ENCODE measurements at regions not wholly inside any gene's neighbourhood (a gene's known extent, or its start where the extent isn't known, plus 50 kb on each side); places are given as distances from the start of the nearest gene placed in this dataset.

DNA sequence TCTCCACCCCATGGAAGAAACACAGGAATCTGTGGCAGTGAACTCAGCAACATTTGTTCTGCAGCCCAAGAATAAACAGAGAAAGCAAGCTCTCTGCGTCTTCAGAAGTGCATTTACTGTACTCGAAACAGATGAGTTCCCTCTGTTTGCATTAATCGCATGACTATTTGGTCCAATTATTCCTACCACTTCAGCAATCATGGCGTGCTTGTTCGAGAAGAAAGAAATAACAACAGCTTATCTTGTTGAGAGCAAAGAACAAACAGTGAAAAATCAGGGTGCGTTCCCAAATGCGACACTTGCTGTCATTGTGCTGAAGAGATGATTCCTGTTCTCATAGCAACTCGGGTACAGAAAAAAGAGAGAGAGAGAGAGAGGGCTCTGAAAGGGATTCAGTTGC is 445.3 kb upstream of the MAF start:
- DNase-seq (ENCODE audit: low spot score): no peak

- DNase-seq (ENCODE audit: low spot score): no peak
Observed at GRCh38 chr16:80041410-80041809, 440.9 kb upstream of the MAF start.

GRCh38 chr16:80040814-80041213 is 440.3 kb upstream of the MAF start:
- no peak for DNase-seq (ENCODE audit: low spot score)

GRCh38 chr16:80040413-80040812 is 439.9 kb upstream of the MAF start:
- DNase-seq (ENCODE audit: low spot score): no peak

- DNase-seq (ENCODE audit: low spot score): no peak
Observed at GRCh38 chr16:80039777-80040176, 439.2 kb upstream of the MAF start.

- no peak for DNase-seq (ENCODE audit: low spot score)
Observed at GRCh38 chr16:80038566-80038965, 438.0 kb upstream of the MAF start.

DNA sequence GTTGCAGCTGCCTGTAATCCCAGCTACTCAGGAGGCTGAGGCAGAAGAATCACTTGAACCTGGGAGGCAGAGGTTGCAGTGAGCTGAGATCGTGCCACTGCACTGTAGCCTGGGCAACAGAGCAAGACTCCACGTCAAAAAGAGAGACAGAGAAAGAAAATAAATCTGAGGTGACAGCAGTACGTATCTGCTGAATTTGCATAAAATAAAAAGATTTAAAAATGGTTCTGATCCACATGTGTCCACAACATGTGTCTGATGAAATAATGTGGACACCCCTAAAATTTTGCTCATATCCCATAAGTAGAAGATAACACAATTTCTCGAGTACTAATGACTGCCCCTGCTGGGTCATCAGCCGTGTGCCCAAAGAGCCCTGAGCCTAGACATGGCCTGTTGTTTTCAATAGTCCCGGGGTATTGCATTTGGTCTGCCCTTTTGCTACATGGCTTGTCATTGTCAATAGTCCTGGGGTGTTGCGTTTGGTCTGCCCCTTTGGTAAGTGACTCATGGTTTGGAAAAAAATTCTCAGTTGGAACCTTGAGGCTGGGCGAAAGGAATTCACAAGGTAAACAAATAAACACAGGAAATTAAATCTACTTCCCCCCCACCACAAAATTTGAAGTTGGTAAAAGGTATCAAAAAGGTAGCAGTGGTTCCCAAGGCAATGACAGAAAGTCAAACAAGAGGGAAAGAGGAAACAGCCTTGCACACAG is 434.6 kb upstream of the MAF start:
- no peak for DNase-seq (ENCODE audit: low spot score)

- DNase-seq (ENCODE audit: low spot score): no peak
Observed at GRCh38 chr16:80034469-80034826, 433.9 kb upstream of the MAF start.

GRCh38 chr16:80033783-80034468 is 433.4 kb upstream of the MAF start:
- DNase-seq (ENCODE audit: low spot score): no peak

- DNase-seq (ENCODE audit: low spot score): no peak
Observed at GRCh38 chr16:80029761-80030481, 429.4 kb upstream of the MAF start.

DNA sequence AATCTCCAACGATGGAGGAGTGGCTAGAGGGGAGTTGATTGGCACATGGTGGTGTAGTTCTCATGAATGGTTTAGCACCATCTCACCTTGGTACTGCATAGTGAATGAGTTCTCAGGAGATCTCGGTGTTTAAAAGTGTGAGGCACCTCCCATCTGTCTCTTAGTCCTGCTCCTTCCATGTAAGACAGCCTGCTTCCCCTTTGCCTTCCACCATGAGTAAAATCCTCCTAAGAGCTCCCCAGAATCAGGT is 428.8 kb upstream of the MAF start:
- DNase-seq (ENCODE audit: low spot score): no peak

DNA sequence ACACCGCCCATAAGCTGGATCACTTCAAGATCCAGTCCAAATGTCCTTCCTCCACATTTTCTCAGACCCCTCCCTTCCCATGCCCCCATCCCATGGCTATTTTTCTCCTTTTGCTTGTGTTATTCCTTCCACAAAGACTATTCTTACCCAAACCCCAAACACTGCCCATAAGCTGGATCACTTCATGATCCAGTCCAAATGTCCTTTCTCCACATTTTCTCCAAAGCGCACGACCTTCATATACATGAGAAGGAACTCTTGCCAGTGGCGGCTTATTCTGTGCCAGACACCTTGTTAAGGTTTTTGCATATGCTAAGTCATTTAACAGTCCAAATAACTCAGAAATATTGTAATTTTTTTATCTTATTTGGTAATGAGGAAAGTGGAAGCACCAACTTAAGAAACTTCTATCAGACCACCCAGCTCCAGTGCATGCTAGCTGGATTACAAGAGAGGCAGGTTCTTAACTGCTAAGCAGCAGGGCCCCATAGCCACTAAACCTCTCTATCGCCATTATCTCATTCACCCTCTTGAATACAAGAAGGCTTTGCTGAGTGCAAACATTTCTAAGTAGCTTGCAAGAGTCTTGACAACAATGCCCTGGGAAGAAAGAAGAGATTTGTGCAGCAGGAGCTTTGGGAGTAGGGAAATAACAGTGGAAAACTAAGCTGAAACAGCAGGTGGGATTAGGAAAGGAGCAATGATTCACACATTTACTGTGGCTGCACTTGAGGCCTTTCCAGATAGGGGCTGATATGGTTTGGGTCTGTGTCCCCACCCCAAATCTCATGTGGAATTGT is 428.2 kb upstream of the MAF start:
- DNase-seq (ENCODE audit: low spot score): no peak

GRCh38 chr16:80027007-80027965 is 426.7 kb upstream of the MAF start:
- DNase-seq (ENCODE audit: low spot score): peak; percentile 82

DNA sequence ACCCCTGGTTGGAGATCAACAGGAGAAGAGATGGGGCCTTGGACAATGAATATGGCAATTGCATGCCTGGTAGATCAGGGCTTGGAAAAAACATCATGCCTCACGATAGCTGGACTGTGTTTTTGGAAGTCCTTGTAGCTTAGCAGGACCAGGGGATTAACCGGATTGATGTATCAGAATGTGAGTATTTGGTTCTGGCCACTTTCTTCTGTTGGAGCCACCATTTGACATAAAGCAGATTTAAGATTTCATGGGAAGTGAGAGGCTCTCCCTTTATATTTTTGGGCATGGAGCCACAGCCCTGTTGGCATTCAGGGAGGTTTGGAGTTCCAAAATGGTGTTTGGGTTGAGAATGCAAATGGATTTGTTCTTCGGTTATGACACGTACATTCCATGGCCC is 424.7 kb upstream of the MAF start:
- DNase-seq (ENCODE audit: low spot score): no peak

GRCh38 chr16:80024443-80024842 is 423.9 kb upstream of the MAF start:
- DNase-seq (ENCODE audit: low spot score): no peak

DNA sequence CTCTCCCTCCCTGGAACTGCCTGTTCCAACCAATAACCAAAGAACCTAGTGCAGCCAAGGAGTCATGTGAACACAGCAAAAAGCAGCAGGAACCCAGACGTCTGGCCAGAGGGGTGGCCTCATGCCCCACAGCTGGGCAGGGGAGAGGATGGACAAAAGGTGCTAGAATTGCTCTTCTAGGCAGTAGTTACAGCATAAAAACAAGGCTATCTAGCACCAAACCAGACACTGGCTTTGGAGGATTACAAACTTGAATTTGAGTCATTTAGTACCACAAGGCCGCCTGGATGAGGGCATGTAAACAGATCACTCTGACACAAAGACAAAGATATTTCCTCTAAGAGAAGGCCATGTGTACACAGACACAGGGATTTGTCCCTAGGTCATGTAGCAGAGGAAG is 423.3 kb upstream of the MAF start:
- DNase-seq (ENCODE audit: low spot score): no peak

DNA sequence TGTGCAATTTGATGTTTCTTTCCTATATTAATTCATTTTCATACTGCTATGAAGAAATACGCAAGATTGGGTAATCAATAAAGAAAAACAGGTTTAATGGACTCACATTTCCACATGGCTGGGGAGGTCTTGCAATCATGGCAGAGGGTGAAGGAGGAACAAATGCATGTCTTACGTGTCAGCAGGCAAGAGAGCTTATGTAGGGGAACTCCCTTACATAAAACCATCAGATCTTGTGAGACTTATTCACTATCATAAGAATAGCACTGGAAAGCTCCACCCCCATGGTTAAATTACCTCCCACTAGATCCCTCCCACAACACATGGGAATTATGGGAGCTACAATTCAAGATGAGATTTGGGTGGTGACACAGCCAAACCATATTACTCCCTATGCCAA is 418.9 kb upstream of the MAF start:
- no peak for DNase-seq (ENCODE audit: low spot score)

DNA sequence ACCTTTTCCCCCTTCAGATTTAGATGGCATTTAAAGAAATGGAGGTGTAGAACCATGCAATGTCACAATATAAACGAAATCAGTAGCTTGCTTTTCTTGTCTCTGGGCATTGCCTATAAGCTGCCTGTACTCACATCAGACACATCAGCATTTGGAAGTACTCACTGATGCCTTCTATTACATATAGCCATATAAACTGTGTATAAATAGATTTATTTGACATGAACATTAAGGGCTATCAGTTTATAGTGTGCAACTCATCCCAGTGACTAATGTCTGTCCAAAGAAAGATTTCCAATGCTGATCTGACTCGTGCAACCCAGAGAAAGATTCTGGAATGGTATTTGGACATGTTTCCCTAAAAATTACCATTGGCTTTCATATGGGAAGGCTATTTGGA is 417.9 kb upstream of the MAF start:
- no peak for DNase-seq (ENCODE audit: low spot score)

DNA sequence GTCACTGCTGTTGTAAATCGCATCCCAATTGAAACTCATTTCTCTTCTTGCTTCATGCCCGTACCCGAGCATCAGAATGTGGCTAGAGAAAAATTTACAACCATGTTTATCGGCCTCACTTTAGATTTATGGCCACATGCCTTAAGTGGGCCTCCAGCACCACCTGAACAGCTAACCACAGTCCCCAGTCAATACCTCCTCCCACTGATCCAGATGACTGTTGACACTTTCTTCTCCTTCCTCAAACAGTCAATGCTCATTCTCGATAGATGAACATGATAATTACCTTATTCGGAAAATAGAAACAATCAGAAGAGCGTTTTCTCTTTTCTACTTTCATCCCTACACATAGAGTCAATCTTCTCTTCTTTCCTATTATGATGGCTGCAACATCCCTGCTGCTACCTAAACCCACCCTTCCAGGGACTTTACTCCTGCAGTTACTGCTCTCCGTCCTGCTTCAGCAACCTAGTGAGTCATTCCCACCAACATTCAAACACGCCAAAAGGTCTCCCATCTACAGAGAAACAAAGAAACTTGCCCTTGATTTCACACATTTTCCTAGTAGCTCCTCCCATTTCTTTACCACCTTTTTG is 416.3 kb upstream of the MAF start:
- DNase-seq (ENCODE audit: low spot score): no peak

DNA sequence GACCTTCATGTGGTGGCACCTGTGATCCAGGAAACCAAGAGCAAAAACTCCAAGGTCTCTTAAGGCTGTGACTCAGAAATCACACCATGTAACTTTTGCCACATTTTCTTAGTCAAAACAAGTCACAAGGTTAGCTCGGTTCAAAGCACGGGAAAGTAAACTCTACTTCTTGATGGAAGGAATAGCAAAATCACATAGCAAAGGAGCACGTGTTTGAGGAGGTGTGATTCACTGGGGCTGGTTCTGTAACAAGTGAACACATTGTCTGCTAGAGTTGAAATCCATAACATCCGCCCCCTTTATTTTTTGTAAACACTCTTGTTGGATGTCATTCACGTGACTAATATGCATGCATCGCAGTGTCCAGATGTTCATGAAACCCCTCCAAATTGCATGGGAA is 415.0 kb upstream of the MAF start:
- DNase-seq (ENCODE audit: low spot score): no peak

All from ureter (tissue), 1 donor.